Astrocyte (in vitro differentiated cells and primary cell): ENCODE measurements at regions not wholly inside any gene's neighbourhood (a gene's known extent, or its start where the extent isn't known, plus 50 kb on each side); places are given as distances from the start of the nearest gene placed in this dataset.

Source experiments
- DNase-seq: peaks from one replicate; pipeline ENCODE4 v3.0.0-alpha.2; 2010; ENCODE audit warnings: low read depth
- FAIRE-seq: peaks from 2 replicates; lab custom pipeline; 2011; peaks lifted over from hg19 to GRCh38; lab: Jason Lieb, UNC
- H2AFZ ChIP-seq: 2 replicates; pipeline ENCODE4 v1.6.0; 2012; ENCODE audit warnings: low read depth, low read length, inconsistent platforms
- H3K27ac ChIP-seq: 2 replicates; pipeline ENCODE4 v1.5.1; 2011; ENCODE audit warnings: low read depth, low read length, inconsistent platforms
- H3K27me3 ChIP-seq: 2 replicates; pipeline ENCODE4 v1.6.0; 2011; ENCODE audit warnings: low read length, inconsistent platforms; ENCODE audit not compliant: insufficient read depth
- H3K36me3 ChIP-seq: 2 replicates; pipeline ENCODE4 v1.5.1; 2011; ENCODE audit warnings: low read length, inconsistent platforms; ENCODE audit not compliant: insufficient read depth
- H3K4me1 ChIP-seq: 2 replicates; pipeline ENCODE4 v1.5.1; 2011; ENCODE audit warnings: low read length, inconsistent platforms; ENCODE audit not compliant: insufficient read depth
- H3K4me2 ChIP-seq: 2 replicates; pipeline ENCODE4 v1.6.0; 2012; ENCODE audit warnings: low read length, inconsistent platforms
- H3K4me3 ChIP-seq: 2 replicates; pipeline ENCODE4 v1.5.1; 2011; ENCODE audit warnings: low read depth, mild to moderate bottlenecking, low read length, inconsistent platforms; ENCODE audit not compliant: insufficient read depth
- H3K79me2 ChIP-seq: 2 replicates; pipeline ENCODE4 v1.6.0; 2012; ENCODE audit warnings: mild to moderate bottlenecking, low read length, inconsistent platforms; ENCODE audit not compliant: insufficient read depth
- H3K9ac ChIP-seq: 2 replicates; pipeline ENCODE4 v1.6.0; 2012; ENCODE audit warnings: mild to moderate bottlenecking, low read length, inconsistent platforms
- H3K9me3 ChIP-seq: 2 replicates; pipeline ENCODE4 v1.5.1; 2012; ENCODE audit warnings: low read depth, mild to moderate bottlenecking, low read length, inconsistent platforms; ENCODE audit not compliant: insufficient read depth
- H4K20me1 ChIP-seq: 2 replicates; pipeline ENCODE4 v1.6.0; 2012; ENCODE audit warnings: low read length, inconsistent platforms; ENCODE audit not compliant: insufficient read depth
- H3K27ac Mint-ChIP-seq: one replicate; pipeline ENCODE4 v1.8.0; 2021; ENCODE audit warnings: mild to moderate bottlenecking, mixed read lengths; ENCODE audit not compliant: unreplicated experiment
- H3K27me3 Mint-ChIP-seq: one replicate; pipeline ENCODE4 v1.8.0; 2021; ENCODE audit warnings: low read depth, mixed read lengths; ENCODE audit not compliant: unreplicated experiment
- H3K36me3 Mint-ChIP-seq: one replicate; pipeline ENCODE4 v1.8.0; 2021; ENCODE audit warnings: low read depth, mixed read lengths; ENCODE audit not compliant: unreplicated experiment
- H3K4me1 Mint-ChIP-seq: one replicate; pipeline ENCODE4 v1.8.0; 2021; ENCODE audit warnings: low read depth, mixed read lengths; ENCODE audit not compliant: unreplicated experiment
- H3K4me3 Mint-ChIP-seq: one replicate; pipeline ENCODE4 v1.8.0; 2021; ENCODE audit warnings: mild to moderate bottlenecking, moderate library complexity, mixed read lengths; ENCODE audit not compliant: unreplicated experiment
- H3K9me3 Mint-ChIP-seq: one replicate; pipeline ENCODE4 v1.8.0; 2021; ENCODE audit warnings: mild to moderate bottlenecking, mixed read lengths; ENCODE audit not compliant: unreplicated experiment
- CTCF ChIP-seq: IDR thresholded peaks from 2 replicates; pipeline ENCODE4 v1.5.1; 2011; ENCODE audit warnings: low read depth, mild to moderate bottlenecking, inconsistent platforms, low read length, moderate library complexity; ENCODE audit not compliant: insufficient read depth
- EZH2 ChIP-seq: IDR thresholded peaks from 2 replicates; pipeline ENCODE4 v1.6.1; 2012; ENCODE audit warnings: mild to moderate bottlenecking, low read length, inconsistent platforms; ENCODE audit not compliant: insufficient read depth

- DNase-seq (no peak), FAIRE-seq (no peak)
- no peaks in the 10 kb centered on the region for H3K4me1 Mint-ChIP-seq
- H3K27me3 Mint-ChIP-seq, result no peaks in the 10 kb centered on the region
- Histone ChIP-seq H3K27me3 (no peaks in the 10 kb centered on the region), H3K9me3 (no peaks in the 10 kb centered on the region), H3K36me3 (no peaks in the 10 kb centered on the region), H3K4me3 (no peak overlapping the region), H3K4me1 (no peaks in the 10 kb centered on the region), H3K79me2 (no peaks in the 10 kb centered on the region), H4K20me1 (no peaks in the 10 kb centered on the region), H3K4me2 (no peak overlapping the region), H2AFZ (no peak overlapping the region), H3K27ac (no peak overlapping the region), H3K9ac (no peak overlapping the region)
- H3K27ac Mint-ChIP-seq, result no peak overlapping the region
- no peak overlapping the region for H3K4me3 Mint-ChIP-seq
- TF ChIP-seq EZH2 (no peak), CTCF (no peak)
- H3K9me3 Mint-ChIP-seq, result peaks cover 2% of the 10 kb centered on the region
- peaks cover 2% of the 10 kb centered on the region for H3K36me3 Mint-ChIP-seq
These were observed 405.0 kb downstream of the SEMA3D start for GRCh38 chr7:84781838-84782237.

- no peak overlapping the region for H3K27ac Mint-ChIP-seq
- no peak overlapping the region for H3K4me3 Mint-ChIP-seq
- Histone ChIP-seq H3K9ac (no peak overlapping the region), H3K27ac (no peak overlapping the region), H3K4me2 (no peak overlapping the region), H3K36me3 (no peaks in the 10 kb centered on the region), H3K79me2 (no peaks in the 10 kb centered on the region), H3K27me3 (no peaks in the 10 kb centered on the region), H3K9me3 (no peaks in the 10 kb centered on the region), H3K4me1 (no peaks in the 10 kb centered on the region), H4K20me1 (no peaks in the 10 kb centered on the region), H3K4me3 (no peak overlapping the region), H2AFZ (no peak overlapping the region)
- no peak for FAIRE-seq
- H3K4me1 Mint-ChIP-seq, result no peaks in the 10 kb centered on the region
- DNase-seq, result no peak
- H3K27me3 Mint-ChIP-seq, result no peaks in the 10 kb centered on the region
- TF ChIP-seq CTCF (no peak), EZH2 (no peak)
- H3K9me3 Mint-ChIP-seq, result peaks cover 2% of the 10 kb centered on the region
- peaks cover 2% of the 10 kb centered on the region for H3K36me3 Mint-ChIP-seq
These were observed 406.4 kb downstream of the SEMA3D start for GRCh38 chr7:84780158-84781124.

- Mint-ChIP-seq H3K9me3 (peaks cover 1% of the 10 kb centered on the region), H3K4me3 (no peak overlapping the region), H3K27ac (no peak overlapping the region), H3K4me1 (peaks cover 3% of the 10 kb centered on the region), H3K27me3 (no peaks in the 10 kb centered on the region), H3K36me3 (no peaks in the 10 kb centered on the region)
- Histone ChIP-seq H3K27ac (no peak overlapping the region), H4K20me1 (no peaks in the 10 kb centered on the region), H3K36me3 (no peaks in the 10 kb centered on the region), H3K27me3 (no peaks in the 10 kb centered on the region), H3K4me3 (no peak overlapping the region), H3K4me1 (no peaks in the 10 kb centered on the region), H3K9me3 (peaks cover 3% of the 10 kb centered on the region), H3K79me2 (no peaks in the 10 kb centered on the region), H3K9ac (no peak overlapping the region), H3K4me2 (no peak overlapping the region), H2AFZ (no peak overlapping the region)
- DNase-seq (no peak), FAIRE-seq (no peak)
- TF ChIP-seq EZH2 (no peak), CTCF (no peak)
These were observed 429.1 kb downstream of the SEMA3D start for GRCh38 chr7:84757761-84758160.
